Right ventricle myocardium superior (tissue), 1 donor: ENCODE measurements at regions not wholly inside any gene's neighbourhood (a gene's known extent, or its start where the extent isn't known, plus 50 kb on each side); places are given as distances from the start of the nearest gene placed in this dataset.
A peak's percentile ranks its signal among the peaks of the same experiment; 100 is the strongest.

Experiments used
- ATAC-seq: fragments of 200-7000 bp; cut with Tn5 transposase; one replicate; pipeline ENCODE4 v1.9.1; 2020; ENCODE audit warnings: mild to moderate bottlenecking; ENCODE audit not compliant: poor library complexity
- DNase-seq: peaks from one replicate; pipeline ENCODE4 v3.0.0-alpha.2; 2020
- intact Hi-C: fragments of 100-400 bp; cut with DNase I; formaldehyde crosslinking; loops from one replicate; pipeline ENCODE4 v1.11.2; 2022
- donor health status: DM: no; HTN: yes; CAD: no; lungs with severe emphysema.

DNA sequence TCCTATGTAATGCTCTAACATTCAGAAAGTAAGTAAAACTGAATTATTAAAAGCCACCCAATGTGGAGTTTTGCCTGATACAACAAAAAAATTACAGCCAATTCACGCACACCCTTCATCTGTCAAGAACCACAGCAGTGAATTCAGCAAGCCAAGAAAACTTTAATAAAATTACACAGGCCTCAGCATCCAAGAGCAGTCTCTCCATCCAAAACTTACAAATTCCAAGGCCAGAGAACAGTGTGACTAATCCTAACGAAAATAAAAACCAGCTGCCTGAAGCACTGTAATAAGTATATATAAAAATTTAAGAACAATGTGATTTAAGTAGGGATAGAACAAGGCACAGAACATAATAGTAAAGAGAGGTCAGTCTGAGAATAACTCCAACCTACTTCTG, 54.2 kb downstream of the SIX6 start:
- intact Hi-C loops = loop anchor here (10.0 kb wide), 2 partner anchors 208 to 368 kb away; no protein-coding TSS in a partner anchor
- DNase-seq = no peak
- ATAC-seq = peak; percentile 67

DNA sequence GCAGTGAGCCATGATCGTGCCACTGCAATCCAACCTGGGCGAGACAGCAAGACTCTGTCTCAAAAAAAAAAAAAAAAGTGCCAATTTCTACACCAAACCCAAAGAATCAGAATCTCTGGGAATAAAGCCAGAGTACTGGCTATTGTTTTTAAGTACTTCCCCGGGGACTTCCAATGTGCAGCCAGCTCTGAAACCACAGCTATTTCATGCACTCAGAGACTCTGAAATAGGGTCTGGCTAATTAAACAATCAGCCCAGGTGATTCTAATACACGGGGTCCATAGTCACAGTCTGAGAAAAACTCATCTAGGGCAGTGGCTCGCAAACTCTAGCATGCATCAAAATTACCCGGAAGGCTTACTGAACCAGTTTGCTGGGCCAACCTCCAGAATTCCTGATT, 56.3 kb downstream of the SIX6 start:
- ATAC-seq (no peak), DNase-seq (no peak)
- intact Hi-C loops = loop anchor here (10.0 kb wide), 2 partner anchors 210 to 370 kb away; no protein-coding TSS in a partner anchor

DNA sequence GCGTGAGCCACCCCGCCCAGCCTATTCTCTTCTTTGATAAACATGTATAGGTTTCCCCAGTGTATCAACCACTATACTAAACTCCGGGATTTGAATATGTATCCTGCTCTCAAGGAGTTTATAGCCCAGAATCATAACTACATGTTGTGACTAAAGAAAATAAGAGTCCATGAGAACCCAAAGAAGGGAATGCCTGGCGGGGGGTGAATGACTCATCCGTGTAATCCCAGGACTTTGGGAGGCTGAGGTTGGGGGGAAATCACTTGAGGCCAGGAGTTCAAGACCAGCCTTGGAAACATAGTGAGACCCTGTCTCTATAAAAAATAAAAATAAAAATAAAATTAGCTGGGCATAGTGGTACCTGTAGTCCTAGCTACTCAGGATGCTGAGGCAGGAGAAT, 57.2 kb downstream of the SIX6 start:
- no peak for DNase-seq
- intact Hi-C loops = loop anchor here (10.0 kb wide), 2 partner anchors 211 to 371 kb away; no protein-coding TSS in a partner anchor

DNA sequence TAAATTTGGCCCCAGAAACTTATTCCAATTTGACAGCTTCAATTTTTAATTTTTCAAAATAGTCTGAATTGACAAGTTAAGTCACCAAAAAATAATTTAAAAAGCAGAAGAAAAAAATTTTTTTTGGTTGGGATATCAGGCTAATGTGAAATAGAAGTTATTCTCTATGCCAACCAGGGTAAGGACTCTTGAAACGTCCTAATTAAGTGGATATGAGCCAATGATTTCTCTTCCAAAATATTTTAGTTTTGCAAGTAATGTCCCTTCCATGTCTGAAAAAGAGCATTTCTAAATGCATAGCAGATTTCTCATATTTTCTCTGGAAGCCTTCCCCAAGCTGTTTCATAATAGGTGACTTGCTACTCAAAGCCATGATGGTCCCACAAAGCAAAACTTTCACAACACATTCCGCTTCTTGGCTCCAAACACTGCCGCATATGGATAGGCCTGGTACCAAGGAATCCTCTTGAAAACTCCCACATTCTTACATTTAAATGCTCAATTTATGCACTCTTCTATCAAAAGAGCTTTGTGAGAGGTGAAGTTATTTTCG, 65.1 kb downstream of the SIX6 start:
- intact Hi-C loops = no loop called here
- no peak for DNase-seq
- no peak for ATAC-seq

More for the DNA sequence above, 57.2 kb downstream of the SIX6 start:
- ATAC-seq = no peak

DNA sequence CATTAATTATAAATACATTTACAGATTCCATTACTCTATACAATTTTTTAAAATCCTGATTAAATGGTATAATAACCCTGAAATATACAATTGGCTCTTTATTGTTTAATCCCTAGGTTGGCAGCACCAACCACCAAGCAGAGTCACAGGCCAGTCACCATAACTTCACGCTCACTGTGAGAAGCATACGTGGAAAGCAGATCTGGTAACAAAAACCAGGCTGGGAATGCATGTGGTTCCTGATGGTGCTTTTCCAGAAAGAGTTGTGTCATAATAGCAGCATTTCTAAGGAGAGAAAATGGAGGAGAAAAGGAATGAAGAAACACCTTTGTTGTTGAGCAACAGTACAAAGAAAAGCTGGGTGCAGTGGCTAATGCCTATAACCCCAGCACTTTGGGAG, 66.1 kb downstream of the SIX6 start:
- no peak for ATAC-seq

DNA sequence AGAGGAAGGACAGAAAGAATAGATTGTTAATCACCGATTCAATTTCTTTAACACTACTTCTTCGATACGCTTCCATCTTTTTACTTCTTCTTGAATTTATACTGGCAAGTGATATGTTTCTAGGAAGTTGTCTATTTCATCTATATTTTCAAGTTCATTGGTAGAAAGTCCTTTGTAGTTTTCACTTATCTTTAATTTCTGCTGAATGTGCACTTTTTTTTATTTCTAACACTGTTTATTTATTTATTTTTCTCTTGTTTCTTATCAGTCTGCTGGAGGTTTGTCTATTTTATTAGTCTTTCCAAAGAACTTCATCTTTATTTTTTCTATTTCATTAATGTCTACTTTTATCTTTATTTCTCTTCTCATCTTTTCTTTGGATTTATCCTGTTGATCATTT, 63.6 kb downstream of the SIX1 start:
- DNase-seq (no peak), ATAC-seq (no peak)
- intact Hi-C loops = no loop called here

More for the DNA sequence above, 66.1 kb downstream of the SIX6 start:
- no peak for DNase-seq
- intact Hi-C loops = no loop called here

DNA sequence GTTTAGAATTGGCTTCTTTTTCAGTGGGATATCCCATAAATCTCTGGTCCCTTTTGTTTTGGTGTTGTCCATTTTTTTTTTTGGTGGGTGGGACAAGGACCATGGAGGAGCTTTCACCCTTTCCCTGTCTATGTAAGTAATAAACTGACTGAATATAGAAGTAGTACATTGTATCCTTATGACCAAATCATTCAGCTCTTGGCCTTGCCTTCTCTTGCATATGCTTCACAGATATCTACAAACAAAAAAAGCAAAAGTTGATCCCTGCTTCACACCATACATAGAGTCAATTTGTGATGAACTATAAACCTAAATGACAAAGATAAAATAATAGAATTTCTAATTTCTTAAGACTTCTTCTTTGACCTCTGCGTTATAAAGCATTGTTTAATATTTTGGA, 59.8 kb downstream of the SIX1 start:
- DNase-seq (no peak), ATAC-seq (no peak)
- intact Hi-C loops = no loop called here

DNA sequence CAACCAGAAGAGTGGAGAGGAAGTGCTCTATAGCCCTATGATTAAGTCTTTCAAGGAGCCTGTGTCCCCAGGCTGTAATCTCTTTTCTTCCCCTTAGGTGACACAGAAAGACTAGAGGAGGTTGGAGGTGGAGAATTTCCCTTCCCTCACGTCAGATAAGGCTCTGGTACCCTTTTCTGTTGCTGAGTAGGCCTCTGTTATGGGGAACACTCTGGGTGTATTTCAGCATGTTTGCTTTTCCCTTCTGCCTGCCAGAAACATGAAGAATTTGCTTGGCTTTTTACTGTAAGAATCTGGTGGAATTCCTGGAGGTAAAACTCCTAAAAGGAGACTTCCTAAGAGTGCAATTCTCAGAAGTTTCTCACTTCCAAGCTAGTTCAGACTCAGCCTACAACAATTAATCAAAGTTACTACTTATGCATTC, 58.3 kb downstream of the SIX1 start:
- no peak for DNase-seq
- intact Hi-C loops = no loop called here
- no peak for ATAC-seq
